ENCODE measurements at regions not wholly inside any gene's neighbourhood (a gene's known extent, or its start where the extent isn't known, plus 50 kb on each side); places are given as distances from the start of the nearest gene placed in this dataset.

DNA sequence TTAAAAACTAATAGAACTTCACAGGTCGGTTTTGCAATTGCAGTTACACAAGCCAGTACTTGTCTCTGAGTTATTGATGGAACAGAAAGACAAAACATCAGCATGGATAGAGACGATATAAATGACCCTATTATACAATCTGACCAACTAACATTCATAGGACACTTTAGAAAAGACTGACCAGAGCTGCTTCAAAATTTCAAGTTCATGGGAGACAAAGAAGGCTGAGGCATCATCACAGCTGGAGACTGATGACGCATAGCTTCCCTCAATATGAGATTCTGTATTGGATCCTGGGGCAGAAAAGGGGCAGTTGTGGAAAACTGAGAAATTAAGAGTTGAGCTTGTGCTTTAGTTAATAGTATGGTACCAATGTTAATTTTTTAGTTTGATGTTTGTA is 174.0 kb downstream of the THBS2 start:
- no peak for DNase-seq

DNA sequence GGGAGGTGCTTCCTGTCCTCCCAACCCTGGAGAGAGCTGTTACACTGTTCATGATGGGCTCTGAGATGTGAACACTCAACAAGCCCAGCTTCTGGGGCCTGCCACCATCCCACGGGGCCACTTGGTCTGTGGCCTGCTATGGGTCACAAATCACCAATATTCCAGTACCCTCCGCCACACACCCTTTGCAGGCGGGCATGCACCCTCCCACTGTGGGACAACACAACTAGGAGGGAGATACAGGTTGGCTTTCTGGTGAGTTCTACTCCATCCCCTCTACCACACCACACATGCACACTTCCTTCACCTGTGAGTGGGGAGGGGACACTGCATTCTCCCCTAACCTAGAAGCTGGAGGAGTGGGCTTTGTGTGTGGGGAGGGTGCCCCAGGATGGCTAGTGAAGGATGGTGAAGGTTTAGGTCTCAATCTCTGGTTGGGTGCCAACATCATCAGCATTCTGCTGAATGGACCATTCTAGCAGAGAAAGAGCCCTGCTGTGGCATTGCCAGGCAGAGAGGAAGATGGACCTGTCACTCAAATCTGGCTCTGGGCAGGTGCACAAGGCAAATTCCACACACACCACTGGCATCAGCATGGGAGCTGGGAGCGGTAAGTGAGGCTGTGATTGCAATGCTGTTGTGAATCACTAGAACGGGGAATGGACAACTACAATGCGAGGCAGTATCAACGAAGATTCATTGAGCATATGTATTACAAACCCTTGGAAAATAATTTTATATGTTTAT is 175.1 kb downstream of the THBS2 start:
- no peak for DNase-seq

DNA sequence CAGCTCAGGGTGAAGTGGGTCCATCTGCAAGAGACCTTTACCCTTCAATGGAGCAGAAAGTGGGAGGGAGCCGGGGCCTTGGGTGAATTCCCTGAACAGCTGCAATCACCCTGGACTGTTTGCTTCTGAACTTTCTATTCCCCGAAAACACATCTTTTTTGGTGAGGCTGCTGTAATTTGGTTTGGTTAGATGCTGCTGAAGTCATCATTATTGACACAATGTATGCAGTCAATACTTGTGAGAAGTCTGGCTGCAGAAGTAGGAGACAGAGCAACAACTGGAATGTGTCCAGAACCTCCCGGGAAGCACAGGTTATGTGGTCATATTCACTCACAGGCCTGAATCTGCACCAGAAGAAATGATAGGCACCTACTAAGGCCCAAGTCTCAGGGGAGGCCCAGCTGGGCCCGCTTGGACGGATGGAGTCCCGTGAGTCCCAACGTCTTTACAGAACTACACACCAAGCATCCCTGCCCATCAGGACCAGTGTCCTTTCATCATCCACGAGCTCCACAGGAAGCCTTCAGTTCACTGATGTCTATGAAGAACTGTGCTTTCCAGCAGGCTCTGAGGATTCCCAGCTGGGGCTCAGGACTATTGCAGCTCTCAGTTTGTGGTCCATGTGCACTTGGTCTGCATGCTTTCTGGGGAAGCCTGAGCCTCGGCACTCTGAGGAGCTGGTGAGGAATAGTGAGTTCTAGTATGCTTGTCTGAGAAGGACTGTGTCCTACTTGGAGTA is 177.6 kb downstream of the THBS2 start:
- DNase-seq, result no peak

DNA sequence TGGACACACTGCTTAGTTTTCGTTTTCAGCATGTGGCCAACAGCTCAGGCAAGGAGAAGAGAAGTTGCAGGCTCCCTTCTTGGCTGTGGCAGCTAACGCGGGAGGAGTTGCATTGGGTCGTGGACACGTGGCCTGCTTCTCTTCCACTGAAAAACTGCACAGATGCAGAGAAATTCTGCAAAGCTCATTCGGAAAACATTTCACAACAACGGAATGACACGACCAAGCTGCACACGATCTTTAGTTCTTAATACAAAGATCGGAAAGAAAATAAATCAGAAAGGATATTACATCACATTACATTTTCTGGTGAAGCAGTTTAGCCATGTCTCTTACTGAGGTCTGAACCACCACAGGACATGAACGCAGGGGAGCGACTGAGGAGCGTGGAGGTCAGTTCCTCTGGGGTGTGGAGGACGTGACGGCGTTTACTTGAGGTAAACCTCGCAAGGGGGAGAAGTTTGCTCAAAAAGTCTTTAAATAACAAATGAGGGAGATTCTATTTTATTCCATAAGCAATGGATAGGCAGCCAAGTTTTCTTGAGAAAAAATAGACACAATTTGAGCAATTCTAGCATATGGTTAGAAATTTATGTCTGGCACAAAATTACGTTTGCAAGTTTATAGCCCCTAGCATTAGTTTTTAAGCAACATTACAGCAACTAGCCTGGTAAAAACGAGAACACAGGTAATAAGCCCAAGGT is 178.3 kb downstream of the THBS2 start:
- no peak for DNase-seq

DNA sequence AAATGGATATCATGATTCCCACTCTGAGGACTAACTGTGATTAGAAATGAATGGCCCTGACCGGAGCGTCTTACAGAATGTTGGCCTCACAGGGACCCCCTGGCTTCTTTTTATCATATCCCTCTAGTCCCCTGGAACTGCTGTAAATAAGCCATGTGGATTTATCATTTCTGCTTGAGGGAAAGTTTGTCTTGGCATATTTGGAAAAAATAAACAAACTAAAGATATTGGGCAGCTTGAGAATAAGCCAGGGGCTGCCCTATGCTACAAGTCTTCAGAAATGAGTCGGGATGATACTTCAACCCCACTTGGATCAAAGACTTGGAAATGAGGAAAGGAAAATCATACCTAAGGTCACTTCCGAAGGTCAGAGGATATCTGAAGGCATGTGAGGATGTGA is 179.1 kb downstream of the THBS2 start:
- DNase-seq, result no peak

DNA sequence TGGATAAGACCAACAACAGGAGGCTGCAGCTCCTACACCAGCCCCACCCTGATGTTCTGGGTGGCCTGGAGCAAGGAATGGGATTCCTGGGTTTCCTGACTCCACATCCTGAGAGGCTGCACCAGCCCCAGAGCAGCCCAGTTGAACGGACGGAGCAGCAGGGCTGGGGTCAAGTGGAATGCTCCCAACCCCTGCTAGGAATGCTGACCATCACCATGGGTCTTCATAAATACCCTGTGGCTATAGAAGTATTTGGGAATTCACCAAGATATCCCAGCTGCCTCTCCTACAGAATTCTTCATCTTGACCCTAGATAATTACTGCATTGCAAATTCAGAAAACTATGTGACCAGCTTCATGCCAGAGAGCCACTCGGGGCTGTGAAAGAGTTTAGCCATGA is 180.3 kb downstream of the THBS2 start:
- no peak for DNase-seq

DNA sequence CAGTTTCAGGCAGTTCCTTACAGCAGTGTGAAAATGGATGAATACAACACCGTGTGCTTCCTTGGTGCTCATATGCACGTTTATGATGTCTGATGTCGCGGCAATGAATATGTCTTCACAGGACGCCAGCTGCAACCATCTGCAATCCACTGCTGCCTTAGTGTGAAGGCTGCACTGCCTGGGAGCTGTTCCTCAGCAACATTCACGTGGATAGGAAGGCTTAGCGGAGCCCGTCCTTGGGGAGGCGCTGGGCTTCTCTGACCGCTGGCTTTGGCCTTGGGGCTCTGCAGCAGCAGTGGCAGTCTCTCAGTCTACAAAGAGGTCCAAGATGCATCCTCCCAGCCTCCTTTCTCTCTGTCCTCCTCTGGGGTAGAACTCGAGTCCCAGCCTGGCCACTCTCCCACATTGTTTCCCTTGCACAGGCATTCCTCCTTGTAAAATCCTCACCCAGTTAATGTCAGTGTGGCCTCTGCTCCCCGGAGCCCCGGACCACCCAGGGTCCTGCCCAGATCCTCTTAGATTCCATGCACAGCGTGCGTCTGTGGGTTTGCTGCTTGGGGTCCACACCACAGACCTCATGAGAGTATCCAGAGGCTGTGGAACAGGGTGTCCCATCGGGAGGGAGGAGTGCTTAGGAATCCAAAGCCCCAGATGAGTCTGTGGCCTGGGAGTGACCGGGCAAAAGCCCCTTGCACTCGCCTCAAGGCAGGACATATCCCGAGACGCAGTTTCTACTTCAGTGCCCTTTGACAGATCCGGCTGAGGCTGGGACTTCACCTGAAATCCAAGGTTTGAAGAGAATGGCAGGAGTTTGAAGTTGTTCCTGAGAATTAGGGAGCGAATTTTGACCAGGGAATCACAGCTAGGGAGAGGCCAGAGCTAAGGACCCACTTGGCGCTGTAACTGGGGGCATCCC is 181.3 kb downstream of the THBS2 start:
- no peak for DNase-seq

DNA sequence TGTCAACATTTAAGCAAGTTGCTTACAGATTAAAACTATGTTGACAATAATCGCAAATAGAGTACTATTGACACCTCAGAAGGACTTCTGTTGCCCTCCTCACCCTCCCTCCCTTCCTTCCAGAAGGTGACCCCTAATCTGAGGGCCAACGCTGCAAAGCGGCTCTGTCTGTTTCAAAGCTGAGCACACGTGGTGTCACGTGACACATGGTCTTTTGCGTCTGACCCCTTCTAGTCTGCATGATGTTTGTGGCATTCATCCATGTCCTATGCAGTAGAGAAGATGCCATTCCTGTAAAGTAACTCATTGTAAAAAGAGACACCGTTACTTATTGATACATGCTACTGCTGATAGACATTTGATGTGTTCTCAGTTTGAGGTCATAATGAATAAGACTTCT is 182.3 kb downstream of the THBS2 start:
- DNase-seq, result no peak

DNA sequence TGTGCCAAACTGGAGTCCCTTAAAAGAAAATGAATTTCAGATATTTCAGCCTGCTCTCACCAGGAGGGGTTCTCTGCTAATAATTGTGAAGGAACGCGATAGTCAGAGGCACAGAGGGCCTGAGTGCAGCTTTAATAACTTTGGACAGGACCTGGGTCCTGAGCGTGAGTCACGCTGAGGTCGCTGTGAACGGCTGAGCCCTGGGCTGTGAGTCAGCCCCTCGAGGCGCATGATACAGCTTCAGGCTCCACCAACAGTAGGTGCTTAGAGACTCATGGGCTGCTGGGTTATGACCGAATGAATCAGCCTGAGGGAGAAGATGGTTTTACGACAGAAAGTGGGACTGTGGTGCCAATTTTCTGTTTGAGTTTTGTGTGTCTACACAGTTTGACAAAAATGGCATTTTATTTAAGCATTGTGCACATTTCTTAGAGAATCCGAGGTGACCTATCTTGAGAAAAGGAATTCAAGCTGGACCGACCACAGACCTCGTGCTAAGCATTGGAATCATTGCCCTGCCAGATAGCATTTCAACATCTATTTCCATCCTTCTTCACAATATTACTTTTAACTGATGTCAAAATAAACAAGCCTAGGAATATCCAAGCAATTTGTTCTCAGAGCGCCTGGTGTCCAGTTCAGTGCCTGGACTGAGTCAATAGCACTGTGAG is 183.0 kb downstream of the THBS2 start:
- DNase-seq, result no peak

DNA sequence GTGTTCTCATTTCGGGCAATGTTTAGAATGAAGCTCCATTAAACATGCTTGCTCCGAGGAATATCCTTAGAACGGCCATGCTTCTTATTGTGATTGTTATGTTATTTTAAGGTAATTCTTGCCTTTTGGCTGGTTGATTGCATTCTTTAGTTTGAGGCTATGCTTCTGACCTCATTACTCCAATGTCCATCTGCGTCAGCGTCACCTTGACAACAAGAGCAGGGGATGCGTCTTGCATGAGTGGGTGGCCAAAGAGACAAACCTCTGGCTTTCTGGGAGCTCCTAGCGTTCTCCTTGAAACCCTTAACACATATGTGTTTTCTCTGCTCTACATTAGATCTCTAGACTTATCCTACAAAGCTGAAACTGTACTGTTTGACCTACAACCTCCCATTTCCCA is 184.3 kb downstream of the THBS2 start:
- no peak for DNase-seq

DNA sequence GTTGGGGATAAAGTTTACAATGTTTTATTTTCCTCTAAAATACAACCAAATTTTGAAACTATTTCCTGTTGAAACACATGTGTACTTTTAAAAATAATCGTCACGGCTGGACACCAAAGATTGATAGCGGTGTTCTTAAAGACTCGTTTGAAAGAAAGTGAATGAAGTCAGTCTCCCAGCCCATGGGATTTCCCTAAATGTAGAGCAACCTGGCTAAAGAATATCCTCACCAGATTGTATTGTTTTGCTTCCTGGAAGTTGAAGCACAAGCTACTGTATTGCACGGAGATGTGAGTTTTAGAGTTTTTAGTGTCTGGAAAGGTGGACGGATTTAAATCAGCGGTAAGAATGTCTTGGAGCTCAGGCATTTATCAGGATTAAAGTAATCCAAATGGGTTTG is 189.5 kb downstream of the THBS2 start:
- DNase-seq, result no peak

DNA sequence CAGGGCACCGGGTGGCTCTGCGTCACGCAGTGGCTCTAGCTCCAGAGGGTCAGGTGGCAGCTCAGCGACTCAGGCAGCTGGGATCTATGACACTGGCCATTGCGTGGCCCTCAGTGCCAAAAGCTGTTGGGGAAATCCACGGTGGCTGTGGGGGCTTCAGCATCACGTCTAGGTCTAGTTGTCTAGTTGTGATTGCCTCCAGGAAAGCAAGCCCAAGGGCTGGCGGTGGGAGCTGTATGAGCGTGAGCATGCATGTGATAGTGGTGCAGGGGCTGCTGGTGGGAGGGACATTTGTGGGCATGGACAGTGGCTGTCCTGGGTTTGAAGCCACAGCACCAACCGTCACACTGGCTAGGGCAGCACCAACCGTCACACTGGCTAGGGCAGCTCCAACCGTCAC is 191.4 kb downstream of the THBS2 start:
- DNase-seq, result no peak

DNA sequence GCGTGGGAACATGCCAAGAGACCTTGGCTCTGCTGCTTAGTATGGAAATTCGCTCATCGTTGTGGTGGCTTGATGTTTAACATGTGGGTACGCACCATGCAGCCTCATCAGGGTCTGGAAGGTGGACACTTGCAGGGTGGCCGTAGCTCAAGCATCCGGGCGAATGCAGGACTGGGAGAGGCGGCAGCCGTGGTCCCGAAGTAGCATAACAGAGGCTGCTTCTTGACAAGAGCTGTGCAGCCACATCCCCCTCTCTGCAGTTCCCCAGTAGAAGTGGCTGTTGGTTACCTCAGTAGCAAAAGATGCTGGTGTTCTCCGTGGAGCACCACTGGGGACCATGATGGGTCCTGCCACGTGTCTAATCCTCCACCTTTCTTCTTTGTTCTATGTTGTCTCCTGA is 195.0 kb downstream of the THBS2 start:
- no peak for DNase-seq

DNA sequence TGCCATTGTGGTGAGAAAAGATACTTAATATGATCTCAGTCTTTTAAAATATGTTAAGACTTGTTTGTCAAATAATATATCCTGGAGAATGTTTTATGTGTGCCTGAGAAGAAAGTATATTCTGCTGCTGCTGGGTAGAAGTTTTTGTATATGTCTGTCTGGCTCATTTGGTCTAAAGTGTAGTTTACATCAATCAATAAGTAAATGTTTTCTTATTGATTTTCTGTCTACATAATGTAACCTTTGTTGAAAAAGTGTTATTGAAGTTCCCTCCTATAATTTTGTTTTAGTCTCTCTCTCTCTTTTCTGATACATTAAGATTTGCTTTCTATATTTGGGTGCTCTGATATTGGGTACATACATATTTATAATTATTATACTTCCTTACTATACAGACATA is 201.2 kb downstream of the THBS2 start:
- no peak for DNase-seq

DNA sequence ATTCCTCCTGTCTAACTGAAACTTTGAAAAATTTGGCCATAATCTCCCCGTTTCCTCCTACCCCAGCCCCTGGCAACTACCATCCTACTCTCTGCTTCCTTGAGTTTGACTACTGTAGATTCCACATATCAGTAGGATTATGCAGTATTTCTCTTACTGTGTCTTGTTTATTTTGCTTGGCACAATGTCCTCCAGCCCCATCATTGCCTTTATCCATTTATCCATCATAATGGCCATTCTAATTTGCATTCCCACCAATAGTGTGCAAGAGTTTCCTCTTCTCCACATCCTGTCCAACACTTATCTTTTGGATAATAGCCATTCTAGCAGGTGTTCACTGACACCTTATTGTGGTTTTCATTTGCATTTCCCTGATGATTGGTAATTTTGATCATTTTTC is 202.3 kb downstream of the THBS2 start:
- peak; percentile 93 for DNase-seq

DNA sequence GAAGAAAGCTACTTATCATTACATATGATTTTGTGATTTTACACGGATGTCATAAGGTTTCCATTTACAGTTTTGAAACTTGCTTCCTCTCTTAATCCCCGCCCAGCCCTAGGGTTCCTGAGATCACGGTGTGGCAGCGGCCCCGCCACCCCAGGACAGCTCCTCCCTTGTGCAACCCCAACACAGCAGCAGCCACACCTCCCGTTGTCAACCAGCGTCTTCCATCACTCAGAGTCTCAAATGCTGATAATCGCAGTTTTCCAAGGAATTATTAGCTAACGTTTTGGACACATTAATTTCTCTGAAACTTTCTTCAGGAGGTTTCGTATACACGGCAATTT is 204.8 kb downstream of the THBS2 start:
- no peak for DNase-seq

DNA sequence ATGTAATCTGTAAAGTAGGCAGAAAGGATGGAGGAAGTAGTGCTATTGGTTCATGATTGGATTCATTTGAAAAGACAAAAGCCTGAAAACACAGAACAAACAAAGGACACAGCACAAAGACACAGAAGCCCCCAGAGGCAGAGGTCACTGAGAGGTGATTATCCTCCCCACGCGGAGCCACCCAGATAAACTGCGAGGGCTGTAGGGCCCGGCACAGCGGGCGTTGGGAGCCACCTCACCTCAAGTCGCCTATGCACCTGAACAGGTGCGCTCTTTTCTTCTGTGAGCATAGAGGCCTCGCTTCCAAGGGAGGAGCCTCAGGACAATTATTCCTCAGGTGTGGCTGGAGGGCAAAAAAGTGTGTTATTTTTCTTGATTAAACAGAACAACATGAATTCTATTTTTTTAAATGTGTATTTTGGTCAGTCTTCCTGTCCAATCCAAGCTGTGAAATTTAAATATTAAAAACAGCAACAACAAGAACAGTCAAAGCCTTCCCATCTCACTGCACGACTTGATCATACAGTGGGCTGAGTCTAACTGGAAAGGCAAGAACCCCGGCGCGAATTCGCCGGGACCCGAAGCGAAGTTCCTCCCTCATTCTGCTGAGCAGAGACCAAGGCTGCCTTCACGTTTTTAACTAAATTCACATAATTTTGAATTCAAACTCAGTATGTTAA is 205.3 kb downstream of the THBS2 start:
- DNase-seq, result no peak

DNA sequence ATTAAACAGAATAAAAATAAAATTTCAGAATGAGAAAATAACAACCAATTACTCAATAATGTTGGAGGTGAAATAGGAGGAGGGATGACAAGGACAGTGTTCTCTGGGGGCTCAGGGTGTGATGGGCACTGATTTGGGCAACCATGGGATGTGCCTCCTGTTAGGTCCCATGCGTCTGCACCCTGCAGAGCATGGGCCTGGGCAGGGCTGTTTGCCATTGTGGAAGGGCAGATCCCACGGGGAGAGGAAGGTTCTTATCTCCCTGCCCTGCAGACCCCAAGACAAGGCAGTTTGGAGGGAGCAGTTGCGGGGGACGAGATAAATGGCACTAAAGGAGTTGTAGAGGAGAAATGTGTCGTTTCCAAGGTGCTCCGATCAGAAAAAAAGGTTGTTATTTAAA is 206.3 kb downstream of the THBS2 start:
- no peak for DNase-seq

DNA sequence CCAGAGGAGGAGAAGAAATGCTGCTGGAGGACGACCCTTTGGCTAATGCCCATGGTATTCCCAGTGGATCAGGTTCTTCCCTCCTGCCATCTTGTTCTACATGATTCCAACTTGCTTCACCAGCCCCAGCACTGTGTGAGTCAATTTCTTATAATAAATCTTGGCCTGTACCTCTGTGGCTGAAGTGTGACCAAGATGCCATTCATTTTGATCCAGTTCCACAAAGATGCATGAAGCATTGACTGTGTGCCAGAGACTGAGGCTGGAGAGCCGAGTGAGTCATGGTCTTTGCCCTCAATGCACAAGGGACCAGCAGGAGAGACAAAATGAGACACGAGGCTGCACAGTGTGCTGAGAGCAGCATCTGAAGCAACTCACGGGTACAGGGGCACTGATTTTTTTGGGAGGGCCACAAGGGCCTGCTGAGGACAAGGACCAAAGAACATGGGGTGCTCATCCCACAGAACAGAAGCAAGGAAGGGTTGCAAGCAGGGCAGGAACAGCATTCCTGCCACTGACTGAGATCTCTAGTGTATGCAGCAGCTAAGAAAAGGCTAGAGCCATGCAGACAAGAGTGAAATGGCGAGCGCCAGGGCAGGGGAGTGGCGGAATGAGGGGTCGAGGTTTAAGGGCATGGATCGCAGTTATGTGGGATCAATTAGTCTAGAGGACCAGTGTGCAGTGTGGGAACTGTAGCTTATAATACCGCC is 207.0 kb downstream of the THBS2 start:
- no peak for DNase-seq

DNA sequence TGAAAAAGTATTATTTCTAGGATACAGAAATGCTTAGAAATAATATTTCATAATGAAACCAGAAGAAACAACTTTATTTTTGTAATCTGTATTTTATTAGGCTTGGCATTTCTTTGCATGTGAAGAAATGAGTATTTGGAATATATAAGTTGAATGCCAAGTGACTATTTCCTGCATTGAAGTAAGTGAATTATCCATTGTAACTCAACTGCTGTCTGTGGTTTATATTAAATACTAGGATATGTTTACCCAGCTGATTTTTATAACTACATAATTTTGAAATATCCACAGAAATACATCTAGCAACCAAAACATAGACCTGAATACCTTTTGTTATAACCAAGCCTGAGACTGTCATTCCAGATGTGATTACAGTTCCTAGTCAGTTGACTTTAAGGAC is 207.6 kb downstream of the THBS2 start:
- no peak for DNase-seq

DNA sequence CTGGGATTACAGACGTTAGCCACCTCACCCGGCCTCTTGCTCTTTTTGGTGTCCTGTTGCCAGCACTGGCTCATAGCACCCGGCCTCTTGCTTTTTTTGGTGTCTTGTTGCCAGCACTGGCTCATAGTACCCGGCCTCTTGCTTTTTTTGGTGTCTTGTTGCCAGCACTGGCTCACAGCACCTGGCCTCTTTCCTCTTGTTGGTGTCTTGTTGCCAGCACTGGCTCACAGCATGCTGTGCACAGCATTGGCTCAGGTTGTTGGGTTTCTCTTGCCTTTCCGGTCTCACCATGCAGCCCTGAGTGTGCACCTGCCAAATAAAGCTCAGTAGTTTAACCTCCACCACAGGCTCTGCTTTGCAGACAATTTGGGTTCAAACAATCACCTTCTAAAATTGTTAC is 208.2 kb downstream of the THBS2 start:
- peak; percentile 72 for DNase-seq

Measured in NCI-H774 (cell line).